ENCODE measurements at regions not wholly inside any gene's neighbourhood (a gene's known extent, or its start where the extent isn't known, plus 50 kb on each side); places are given as distances from the start of the nearest gene placed in this dataset.
A peak's percentile ranks its signal among the peaks of the same experiment; 100 is the strongest.

DNA sequence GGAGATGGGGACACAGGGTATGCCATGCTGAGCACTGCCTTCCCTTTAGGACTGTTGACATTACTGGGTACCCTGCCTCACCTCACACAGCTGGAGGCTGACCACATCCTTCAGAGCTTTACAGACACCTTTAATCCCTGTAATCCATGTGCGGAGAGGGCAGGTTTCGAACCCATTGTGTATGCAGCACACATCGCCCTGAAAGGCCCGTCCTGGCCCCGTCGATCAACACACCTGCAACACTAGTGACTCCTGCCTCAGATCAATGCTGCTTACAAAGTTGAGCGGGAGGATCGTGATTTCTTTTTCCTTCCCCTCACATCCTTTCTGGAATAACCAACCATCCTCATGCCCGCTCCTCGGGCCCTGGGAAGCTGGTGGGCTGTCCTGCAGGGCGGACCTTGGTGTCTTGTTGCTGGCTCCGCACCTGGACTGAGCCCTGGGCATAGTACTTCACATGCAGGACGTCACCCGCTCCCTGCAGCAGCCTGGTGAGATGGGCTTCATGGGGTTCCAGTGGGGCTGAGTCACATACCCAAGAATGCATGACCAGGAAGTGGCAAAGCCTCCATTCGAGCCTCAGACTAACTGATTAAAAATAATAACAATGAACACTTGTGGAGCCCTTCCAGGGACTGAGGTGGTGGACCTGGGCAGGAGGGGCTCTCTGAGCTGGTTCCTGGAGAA is 403.6 kb downstream of the PTPRU start:
- peaks cover 0 to 1% of the 10 kb centered on the region in 2 donors for H3K9me3 Mint-ChIP-seq
- H3K4me3 Mint-ChIP-seq, result no peak overlapping the region
- H3K36me3 Mint-ChIP-seq, result no peaks in the 10 kb centered on the region
- H3K27me3 Mint-ChIP-seq, result peaks cover 7 to 10% of the 10 kb centered on the region in 2 donors
- H3K27ac Mint-ChIP-seq, result no peak overlapping the region
- peaks cover 0 to 4% of the 10 kb centered on the region in 2 donors for H3K4me1 Mint-ChIP-seq
- ATAC-seq (replicated peaks) (no peak), DNase-seq (no peak)

DNA sequence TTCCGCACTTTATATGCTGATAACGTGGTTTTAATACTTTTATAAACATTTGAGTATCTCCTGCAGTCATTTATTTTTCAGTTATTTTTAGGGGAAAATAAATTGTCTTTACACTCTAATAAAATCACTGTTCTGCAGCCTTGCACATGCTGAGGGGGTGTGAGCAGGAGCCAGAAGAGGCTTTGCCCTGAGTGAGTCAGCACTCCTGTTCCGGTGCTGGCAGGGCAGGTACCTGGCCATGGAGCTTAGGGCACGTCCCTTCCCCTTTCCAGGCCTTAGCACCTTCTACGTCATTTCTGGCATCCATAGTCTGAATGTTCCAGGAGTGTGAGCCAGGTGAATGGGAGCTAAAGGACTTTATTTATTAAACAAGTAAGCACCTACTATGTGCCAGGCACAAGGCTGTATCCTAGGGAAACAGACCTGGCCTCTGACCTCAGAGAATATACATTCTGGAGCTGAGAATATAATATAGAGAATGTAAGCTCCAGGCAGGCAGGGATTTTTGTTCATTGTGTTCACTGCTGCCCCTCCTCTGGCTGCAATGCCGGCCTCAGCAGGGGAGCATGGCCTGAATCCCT is 402.9 kb downstream of the PTPRU start:
- H3K27me3 Mint-ChIP-seq, result peaks cover 7 to 10% of the 10 kb centered on the region in 2 donors
- no peak for ATAC-seq (replicated peaks)

DNA sequence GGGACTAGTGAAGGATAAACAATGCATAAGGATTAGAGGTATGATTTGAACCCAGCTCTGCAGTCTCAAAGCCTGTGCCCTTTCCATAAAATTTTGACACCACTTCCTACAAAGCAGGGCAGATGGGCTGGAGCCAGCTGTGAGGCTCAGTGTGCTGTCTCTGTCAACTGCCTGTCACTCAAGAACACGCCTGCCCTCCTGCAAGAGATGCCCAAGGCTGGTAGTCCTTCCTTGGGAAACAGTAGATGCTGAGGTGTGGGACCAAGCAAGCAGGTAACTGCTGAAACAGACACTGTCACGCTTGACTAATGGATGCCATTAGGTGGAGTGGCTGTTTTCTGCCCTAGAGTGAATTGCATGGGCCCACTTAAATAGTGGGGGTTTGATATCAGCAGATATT is 402.0 kb downstream of the PTPRU start:
- H3K27ac Mint-ChIP-seq, result no peak overlapping the region
- H3K9me3 Mint-ChIP-seq, result peaks cover 0 to 1% of the 10 kb centered on the region in 2 donors
- H3K4me3 Mint-ChIP-seq, result no peak overlapping the region
- peaks cover 7 to 15% of the 10 kb centered on the region in 2 donors for H3K27me3 Mint-ChIP-seq
- ATAC-seq (replicated peaks) (no peak), DNase-seq (no peak)
- H3K36me3 Mint-ChIP-seq, result no peaks in the 10 kb centered on the region
- peaks cover 0 to 4% of the 10 kb centered on the region in 2 donors for H3K4me1 Mint-ChIP-seq

More for the DNA sequence above, 402.9 kb downstream of the PTPRU start:
- no peak for DNase-seq
- Mint-ChIP-seq H3K9me3 (peaks cover 0 to 1% of the 10 kb centered on the region in 2 donors), H3K4me1 (peaks cover 0 to 4% of the 10 kb centered on the region in 2 donors), H3K36me3 (no peaks in the 10 kb centered on the region), H3K4me3 (no peak overlapping the region), H3K27ac (peak overlapping the region; percentile 20)

DNA sequence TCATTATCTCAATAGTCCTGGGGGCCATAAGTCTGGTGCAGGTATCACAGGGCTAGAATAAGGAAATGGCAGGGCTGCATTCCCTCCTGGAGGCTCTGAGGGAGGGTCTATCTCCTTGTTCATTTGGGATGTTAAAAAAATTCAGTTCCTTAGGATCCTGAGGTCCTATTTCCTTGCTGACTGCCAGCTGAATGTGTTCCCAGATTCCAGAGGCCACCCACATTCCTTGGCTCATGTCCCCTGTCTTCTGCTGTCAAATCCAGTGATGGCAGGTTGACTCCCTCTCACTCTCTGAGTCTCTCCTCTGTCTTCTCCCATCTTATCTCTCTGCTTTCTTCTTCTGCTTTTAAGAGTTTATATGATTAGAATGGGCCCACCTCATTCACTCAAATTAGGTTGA is 400.6 kb downstream of the PTPRU start:
- H3K9me3 Mint-ChIP-seq, result peaks cover 0 to 1% of the 10 kb centered on the region in 2 donors
- no peak overlapping the region for H3K27ac Mint-ChIP-seq
- H3K4me3 Mint-ChIP-seq, result no peak overlapping the region
- peaks cover 0 to 4% of the 10 kb centered on the region in 2 donors for H3K4me1 Mint-ChIP-seq
- H3K27me3 Mint-ChIP-seq, result peaks cover 7 to 15% of the 10 kb centered on the region in 2 donors
- DNase-seq, result no peak
- no peaks in the 10 kb centered on the region for H3K36me3 Mint-ChIP-seq
- ATAC-seq (replicated peaks), result no peak

DNA sequence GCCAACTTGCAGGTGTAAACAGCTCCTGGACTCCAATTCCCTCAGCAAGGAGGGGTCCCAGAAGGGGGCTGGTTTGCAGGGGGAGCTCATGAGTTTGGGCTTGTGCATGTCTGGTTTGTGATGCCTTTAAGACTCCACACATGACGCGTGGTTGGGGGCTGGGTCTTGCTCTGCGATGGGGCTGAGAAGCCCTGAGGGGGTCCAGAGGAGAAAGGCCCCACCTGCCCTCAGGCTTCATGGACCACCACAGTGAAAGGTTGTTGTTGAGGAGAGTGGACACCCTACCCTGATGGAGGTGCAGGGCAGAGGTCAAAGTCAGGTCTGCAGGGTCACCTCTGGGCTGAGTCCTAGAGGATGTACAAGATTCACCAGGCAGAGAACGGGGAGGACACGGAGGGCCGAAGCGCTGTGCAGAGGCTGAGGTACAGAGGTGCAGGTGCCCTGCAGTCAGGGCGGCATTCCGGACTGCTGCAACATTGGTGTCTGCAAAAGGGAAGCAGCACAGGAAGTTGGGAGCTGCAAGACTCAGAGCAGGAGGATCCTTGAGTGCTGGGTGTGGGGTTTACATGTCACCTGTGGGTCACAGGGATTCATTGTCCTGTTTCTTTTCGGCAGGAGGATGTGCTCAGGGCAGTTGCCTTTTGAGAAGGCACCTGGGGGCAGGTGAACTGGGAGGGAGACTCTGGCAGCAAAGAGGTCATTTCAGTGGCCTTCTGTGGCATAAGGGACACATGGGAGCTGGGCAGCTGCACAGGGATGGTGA is 399.4 kb downstream of the PTPRU start:
- Mint-ChIP-seq H3K27me3 (peaks cover 11 to 22% of the 10 kb centered on the region in 2 donors), H3K4me3 (no peak overlapping the region), H3K9me3 (peaks cover 0 to 1% of the 10 kb centered on the region in 2 donors), H3K36me3 (no peaks in the 10 kb centered on the region), H3K4me1 (no peaks in the 10 kb centered on the region), H3K27ac (no peak overlapping the region)
- DNase-seq (no peak), ATAC-seq (replicated peaks) (no peak)

DNA sequence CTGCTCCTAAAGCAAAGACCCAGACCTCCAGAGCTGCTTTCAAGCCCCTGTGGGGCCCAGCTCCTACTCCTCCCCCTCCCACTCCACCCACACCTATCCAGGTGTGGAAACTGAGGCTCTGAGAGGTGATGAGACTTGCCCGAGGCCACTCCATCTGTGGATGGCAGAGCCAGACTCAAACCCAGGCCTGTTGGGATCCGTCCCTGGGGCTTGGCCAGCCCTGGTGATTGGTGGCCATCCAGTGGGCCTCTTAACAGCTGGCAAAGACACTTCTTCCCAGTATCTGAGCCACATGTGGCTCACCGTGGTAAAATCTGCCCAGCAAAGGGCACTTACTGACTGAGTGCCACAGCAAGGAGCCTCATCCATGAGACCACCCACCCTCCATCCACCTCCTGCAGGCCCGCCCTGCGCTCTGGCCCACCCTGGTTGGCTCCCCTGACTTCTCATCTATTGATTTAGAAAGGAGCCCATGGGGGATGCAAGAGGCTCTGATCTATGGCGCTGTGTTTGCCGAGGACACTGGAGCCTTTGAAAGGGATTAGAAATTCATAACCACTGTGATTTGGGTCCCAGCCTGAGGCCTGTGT is 398.5 kb downstream of the PTPRU start:
- peaks cover 0 to 1% of the 10 kb centered on the region in 2 donors for H3K9me3 Mint-ChIP-seq
- H3K4me3 Mint-ChIP-seq, result no peak overlapping the region
- H3K27me3 Mint-ChIP-seq, result peaks cover 11 to 22% of the 10 kb centered on the region in 2 donors
- ATAC-seq (replicated peaks) (no peak), DNase-seq (no peak)
- H3K27ac Mint-ChIP-seq, result no peak overlapping the region
- H3K4me1 Mint-ChIP-seq, result no peaks in the 10 kb centered on the region
- H3K36me3 Mint-ChIP-seq, result no peaks in the 10 kb centered on the region

DNA sequence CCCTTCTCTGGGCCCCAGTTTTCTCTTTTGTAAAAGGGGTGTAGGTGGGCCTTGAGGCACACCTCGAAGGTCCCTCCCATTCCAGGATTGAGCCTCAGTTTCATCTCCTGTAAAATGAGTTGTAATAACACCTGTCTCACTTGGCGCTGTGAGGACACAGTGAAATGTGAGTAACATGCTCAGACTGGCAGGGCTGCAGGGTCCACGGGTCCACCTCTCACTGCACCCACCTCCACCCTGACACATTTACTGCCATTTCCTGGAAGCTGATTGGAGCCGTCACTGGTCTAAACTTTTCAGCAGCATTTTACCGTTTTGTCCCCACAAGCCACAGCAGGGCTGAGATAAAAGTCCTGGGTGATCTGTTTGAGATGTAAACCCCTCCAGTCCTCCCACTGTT is 398.0 kb downstream of the PTPRU start:
- Mint-ChIP-seq H3K27ac (no peak overlapping the region), H3K27me3 (peaks cover 11 to 22% of the 10 kb centered on the region in 2 donors), H3K4me1 (no peaks in the 10 kb centered on the region), H3K36me3 (no peaks in the 10 kb centered on the region), H3K9me3 (peaks cover 0 to 1% of the 10 kb centered on the region in 2 donors), H3K4me3 (no peak overlapping the region)
- ATAC-seq (replicated peaks) (no peak), DNase-seq (no peak)

DNA sequence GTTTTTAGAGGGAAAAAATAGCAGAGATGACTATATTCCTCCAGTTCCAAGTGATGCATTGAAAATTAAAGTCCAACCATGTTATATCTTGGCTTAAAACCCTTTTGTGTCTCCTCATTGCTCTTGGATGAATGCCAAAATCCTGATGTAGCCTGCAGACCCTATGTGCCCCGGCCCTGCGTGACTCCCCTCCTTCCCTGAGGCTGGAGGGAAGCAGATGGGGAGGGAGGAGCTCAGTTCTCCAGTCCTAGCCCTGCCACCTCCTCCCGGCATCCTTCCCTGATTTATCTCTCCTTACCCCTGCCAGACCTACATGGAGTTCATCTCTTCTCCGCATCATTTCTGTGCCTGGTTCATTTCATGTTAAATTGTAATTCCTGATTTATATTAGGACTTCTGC is 397.4 kb downstream of the PTPRU start:
- ATAC-seq (replicated peaks) (no peak), DNase-seq (no peak)
- H3K9me3 Mint-ChIP-seq, result peaks cover 0 to 1% of the 10 kb centered on the region in 2 donors
- H3K27me3 Mint-ChIP-seq, result peaks cover 11 to 22% of the 10 kb centered on the region in 2 donors
- no peak overlapping the region for H3K27ac Mint-ChIP-seq
- H3K4me1 Mint-ChIP-seq, result no peaks in the 10 kb centered on the region
- no peaks in the 10 kb centered on the region for H3K36me3 Mint-ChIP-seq
- no peak overlapping the region for H3K4me3 Mint-ChIP-seq

DNA sequence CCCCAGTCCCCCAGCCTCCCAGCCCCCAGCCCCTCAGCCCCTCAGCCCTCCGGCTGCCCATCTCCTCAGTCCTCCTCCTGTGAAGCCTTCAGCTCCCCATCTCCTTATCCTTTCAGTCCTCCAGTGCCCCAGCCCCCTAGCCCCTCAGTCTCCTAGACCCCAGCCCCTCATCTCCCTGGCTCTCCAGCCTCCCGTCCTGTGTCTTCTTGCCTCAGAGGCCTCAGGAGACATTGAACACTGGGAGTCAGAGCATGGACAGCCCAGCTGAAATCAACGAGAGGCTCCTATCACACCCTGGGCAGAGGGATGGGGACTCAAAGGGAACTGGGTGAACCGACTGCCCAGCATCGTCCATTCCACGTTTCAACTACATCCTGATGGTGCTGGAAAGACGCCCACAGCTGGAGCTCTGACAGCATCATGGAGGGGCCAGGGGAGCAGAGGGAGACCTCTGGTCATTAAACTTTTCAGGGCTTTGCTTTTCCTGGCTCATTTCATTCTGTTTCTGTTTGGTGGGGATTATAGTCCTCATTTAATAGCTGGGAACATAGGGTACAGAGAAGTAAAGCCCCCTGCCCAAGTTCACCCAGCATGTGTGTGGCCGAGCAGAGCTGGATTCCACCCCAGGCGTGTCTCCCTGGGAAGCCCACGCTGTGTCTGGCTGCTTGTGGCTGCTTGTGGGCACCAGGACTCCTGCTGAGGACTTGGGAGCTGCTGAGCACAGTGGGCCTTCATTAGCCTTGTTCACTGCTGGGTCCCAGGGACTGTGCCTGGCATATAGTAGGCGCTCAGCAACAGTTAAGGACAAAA is 396.7 kb downstream of the PTPRU start:
- no peak overlapping the region for H3K4me3 Mint-ChIP-seq
- no peak overlapping the region for H3K27ac Mint-ChIP-seq
- no peaks in the 10 kb centered on the region for H3K36me3 Mint-ChIP-seq
- ATAC-seq (replicated peaks) (no peak), DNase-seq (no peak)
- H3K27me3 Mint-ChIP-seq, result peaks cover 11 to 22% of the 10 kb centered on the region in 2 donors
- no peaks in the 10 kb centered on the region for H3K4me1 Mint-ChIP-seq
- H3K9me3 Mint-ChIP-seq, result peaks cover 5 to 6% of the 10 kb centered on the region in 2 donors

DNA sequence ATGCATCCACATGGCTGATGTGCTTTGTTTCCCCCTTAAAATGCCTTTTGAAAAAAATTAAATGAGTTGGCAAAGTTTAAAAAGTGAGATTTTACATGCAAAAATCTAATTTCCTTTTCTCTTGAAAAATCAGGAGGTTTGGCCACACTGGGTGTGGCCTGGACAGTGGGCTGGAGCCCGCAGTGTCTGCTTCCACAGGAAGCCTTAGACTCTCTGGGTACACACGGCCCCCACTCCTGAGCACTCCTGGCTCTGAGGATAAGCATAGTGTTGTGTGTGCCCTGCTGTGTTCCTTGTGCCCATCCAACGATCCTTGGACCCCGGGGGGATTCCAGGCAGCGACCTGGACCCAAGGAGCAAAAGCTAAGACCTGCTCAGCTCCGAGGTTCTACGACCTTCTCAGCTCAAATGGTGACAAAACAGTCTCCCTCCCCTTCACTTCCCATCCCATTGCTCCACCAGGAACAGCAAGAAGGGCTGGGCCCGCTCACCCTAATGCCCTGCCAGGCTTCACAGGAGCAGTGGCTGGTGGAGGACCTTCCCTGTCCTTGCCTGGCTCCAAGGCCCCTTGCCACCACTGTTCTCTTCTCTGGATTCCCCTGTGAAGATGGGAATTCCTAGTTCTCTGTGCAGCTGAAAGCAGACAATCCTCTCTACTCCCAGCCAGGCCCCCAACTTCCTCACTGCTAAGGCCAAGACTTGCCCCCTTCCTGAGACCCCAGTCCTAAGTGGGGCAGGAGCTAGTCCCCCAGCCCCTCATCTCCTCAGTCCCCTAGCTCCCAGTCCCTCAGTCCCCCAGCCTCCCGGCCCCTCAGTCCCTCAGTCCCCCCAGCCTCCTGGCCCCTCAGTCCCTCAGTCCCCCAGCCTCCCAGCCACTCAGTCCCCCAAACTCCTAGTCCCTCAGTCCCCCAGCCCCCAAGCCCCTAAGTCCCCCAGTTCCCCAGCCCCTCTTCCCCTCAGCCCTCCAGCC is 395.8 kb downstream of the PTPRU start:
- Mint-ChIP-seq H3K4me3 (no peak overlapping the region), H3K36me3 (no peaks in the 10 kb centered on the region), H3K27me3 (peaks cover 11 to 22% of the 10 kb centered on the region in 2 donors), H3K9me3 (peaks cover 6 to 7% of the 10 kb centered on the region in 2 donors), H3K27ac (no peak overlapping the region), H3K4me1 (no peaks in the 10 kb centered on the region)
- no peak for DNase-seq
- ATAC-seq (replicated peaks), result no peak

DNA sequence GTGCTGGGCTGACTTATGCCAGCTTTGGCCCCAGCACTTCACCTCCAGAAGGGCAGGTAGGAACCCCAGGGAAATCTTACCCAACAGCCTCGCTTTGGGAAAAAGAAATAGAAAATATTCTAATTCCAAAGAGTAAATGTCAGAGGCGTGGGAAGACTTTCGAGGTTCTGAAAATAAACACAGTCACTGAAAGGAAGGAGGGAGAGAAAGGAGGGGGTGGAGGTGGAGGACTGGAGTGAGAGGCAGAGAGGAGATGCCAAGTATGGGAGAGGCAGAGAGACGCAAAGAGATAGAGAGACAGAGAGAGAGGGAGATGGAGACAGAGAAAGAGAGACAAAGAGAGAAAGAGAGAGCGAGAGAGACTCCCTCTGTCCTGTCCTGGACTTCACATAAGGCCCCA is 395.0 kb downstream of the PTPRU start:
- H3K4me1 Mint-ChIP-seq, result no peaks in the 10 kb centered on the region
- no peaks in the 10 kb centered on the region for H3K36me3 Mint-ChIP-seq
- DNase-seq (no peak), ATAC-seq (replicated peaks) (no peak)
- H3K27ac Mint-ChIP-seq, result no peak overlapping the region
- peaks cover 6 to 7% of the 10 kb centered on the region in 2 donors for H3K9me3 Mint-ChIP-seq
- H3K27me3 Mint-ChIP-seq, result peaks cover 16 to 22% of the 10 kb centered on the region in 2 donors
- H3K4me3 Mint-ChIP-seq, result no peak overlapping the region

DNA sequence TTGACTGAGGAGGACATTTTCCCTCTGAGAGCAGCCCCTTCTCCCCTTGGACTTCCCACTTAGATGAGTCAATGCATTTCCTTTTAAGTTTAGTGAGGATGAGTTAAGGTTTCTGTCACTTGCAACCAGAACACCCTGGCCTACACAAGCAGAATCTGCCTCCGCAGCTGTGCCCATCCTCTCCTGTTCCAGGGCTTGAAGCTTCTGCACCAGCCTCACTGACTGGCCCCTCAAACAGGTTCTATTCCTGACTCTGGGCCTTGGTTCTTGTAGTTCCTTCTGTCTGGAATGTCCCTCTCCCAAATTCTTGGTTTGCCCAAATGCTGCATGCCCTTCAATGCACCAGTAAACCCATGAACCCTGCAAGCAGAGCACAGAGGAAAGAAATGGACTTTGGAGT is 394.4 kb downstream of the PTPRU start:
- H3K4me1 Mint-ChIP-seq, result no peaks in the 10 kb centered on the region
- no peak for ATAC-seq (replicated peaks)

More for the DNA sequence above, 394.4 kb downstream of the PTPRU start:
- no peak overlapping the region for H3K4me3 Mint-ChIP-seq
- H3K27me3 Mint-ChIP-seq, result peaks cover 14 to 21% of the 10 kb centered on the region in 2 donors
- DNase-seq, result no peak
- no peaks in the 10 kb centered on the region for H3K36me3 Mint-ChIP-seq
- H3K9me3 Mint-ChIP-seq, result peaks cover 6 to 7% of the 10 kb centered on the region in 2 donors
- H3K27ac Mint-ChIP-seq, result no peak overlapping the region
